Astrocyte of the cerebellum (primary cell): ENCODE measurements at regions not wholly inside any gene's neighbourhood (a gene's known extent, or its start where the extent isn't known, plus 50 kb on each side); places are given as distances from the start of the nearest gene placed in this dataset.

ENCODE experiments used
- DNase-seq: peaks from one replicate; pipeline ENCODE4 v3.0.0-alpha.2; 2011; ENCODE audit warnings: low read depth
- H3K4me3 ChIP-seq: 2 replicates; pipeline ENCODE4 v1.5.1; 2011; ENCODE audit warnings: mild to moderate bottlenecking, low read depth, low read length, moderate library complexity
- in situ Hi-C: cut with HindIII; loops from 2 replicates; pipeline ENCODE4 v1.10.0; 2017; ENCODE audit warnings: low sequenced_read_pairs
- TF ChIP-seq, protein P1 (sequence below): IDR thresholded peaks from 2 replicates; pipeline ENCODE4 v1.5.1; 2012; ENCODE audit warnings: low read length, low read depth, moderate library complexity, mild to moderate bottlenecking; ENCODE audit errors: missing control alignments

DNA sequence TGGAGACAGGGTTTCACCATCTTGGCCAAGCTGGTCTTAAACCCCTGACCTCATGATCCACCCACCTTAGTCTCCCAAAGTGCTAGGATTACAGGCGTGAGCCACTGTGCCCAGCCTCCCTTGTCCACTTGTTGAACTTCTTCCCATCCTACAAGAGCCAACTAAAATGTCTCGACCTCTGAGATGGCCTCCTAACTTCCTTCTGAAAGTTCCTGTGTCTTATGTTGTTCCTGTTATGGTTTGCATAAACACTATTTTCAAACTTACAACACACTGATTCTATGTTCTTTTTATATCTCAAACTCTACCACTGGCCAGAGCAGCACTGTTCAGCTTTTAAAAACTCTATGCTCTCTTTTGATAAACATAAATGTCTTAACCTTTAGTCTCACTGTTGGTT lies 63.3 kb upstream of the UGP2 start:
- in situ Hi-C loops: no loop called here
- DNase-seq: no peak
- no peak overlapping the region for H3K4me3 ChIP-seq
- TF ChIP-seq, protein P1, sequence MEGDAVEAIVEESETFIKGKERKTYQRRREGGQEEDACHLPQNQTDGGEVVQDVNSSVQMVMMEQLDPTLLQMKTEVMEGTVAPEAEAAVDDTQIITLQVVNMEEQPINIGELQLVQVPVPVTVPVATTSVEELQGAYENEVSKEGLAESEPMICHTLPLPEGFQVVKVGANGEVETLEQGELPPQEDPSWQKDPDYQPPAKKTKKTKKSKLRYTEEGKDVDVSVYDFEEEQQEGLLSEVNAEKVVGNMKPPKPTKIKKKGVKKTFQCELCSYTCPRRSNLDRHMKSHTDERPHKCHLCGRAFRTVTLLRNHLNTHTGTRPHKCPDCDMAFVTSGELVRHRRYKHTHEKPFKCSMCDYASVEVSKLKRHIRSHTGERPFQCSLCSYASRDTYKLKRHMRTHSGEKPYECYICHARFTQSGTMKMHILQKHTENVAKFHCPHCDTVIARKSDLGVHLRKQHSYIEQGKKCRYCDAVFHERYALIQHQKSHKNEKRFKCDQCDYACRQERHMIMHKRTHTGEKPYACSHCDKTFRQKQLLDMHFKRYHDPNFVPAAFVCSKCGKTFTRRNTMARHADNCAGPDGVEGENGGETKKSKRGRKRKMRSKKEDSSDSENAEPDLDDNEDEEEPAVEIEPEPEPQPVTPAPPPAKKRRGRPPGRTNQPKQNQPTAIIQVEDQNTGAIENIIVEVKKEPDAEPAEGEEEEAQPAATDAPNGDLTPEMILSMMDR: no peak

DNA sequence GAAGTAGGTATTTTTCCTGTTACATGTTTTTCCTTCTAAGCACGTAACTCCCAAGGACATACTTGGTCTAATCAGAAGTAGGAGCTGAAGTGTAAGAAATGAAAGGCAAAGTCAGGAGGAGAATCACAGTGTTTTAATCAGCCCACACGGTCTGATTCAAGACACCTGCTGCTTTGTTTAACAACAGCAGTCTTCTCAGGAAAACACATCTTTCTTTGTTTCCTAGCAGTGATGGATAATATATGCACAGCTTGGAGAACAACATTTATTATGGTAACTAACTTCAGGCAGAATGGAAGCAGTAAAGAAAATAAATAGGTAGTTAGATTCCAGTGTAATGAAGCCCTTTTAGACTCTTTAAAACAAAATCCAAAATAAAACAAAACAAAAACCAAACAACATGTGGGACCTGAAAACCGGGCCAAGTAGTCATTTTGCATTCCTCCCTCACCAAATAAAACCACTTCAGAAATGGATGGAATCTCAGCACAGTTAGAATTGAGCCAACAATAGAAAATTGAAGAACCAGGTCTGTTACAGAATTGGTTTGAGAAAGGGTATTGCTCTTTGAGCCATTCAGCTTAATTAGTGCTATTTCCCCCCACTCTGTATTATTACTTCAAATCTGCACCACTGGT lies 61.1 kb upstream of the UGP2 start:
- TF ChIP-seq, protein P1: no peak
- H3K4me3 ChIP-seq: no peak overlapping the region
- DNase-seq: no peak
- in situ Hi-C loops: no loop called here

DNA sequence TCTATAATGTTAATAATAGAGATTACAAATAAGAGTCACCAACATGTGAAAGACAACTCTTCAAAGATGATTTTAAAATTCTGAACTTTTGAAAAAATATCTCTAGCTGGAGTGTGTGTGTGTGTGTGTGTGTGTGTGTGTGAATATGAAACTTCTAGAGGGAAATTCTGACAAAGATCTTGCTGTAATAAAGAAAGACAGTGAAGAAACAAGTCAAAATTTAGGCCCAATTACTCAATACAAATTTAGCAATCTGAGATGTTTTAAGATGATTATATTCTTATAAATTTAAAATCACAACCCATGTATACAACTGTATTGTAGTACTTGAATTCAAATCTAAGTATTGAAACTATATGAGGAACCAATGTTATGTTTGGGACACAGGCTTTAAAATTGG lies 57.2 kb upstream of the UGP2 start:
- no peak overlapping the region for H3K4me3 ChIP-seq
- TF ChIP-seq, protein P1: no peak
- DNase-seq: no peak
- in situ Hi-C loops: no loop called here

DNA sequence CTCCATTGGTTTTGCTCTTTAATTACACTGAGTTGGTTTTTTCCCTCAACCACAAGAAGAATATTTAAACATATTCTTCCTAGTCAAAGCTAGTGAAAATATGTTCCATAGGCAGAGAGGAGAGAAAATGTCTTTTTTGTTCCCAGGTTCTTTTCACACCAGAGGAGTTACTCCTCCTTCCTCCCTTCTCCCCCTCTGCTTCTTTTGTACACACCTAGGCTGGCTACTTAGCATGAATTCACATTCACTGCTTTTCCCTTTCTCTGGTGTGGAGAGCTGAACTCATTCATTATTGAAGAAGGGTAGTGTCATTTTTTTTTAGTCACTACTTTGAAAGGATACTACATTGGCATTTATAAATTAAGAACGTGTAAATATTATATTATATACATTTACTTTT lies 56.6 kb upstream of the UGP2 start:
- no peak for DNase-seq
- in situ Hi-C loops: no loop called here
- no peak overlapping the region for H3K4me3 ChIP-seq
- TF ChIP-seq, protein P1: no peak

DNA sequence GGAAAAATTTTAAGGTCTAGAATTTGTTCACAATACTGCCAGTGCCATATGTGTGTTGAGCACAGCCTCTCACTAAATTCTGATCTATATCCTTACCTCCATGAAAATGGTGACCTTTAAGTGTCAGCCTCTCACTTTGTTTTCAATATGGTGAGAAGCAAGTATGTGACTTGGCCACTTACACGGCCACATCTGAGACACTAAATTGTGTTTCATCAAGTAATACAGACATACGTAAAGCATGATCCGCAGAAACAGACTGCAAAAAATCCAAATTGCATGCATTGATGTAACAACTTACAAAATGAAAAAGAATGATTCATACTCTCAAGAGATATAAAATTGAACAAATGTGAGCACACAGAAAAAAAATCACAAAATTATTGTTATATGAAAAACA lies 55.2 kb upstream of the UGP2 start:
- TF ChIP-seq, protein P1: no peak
- in situ Hi-C loops: no loop called here
- no peak overlapping the region for H3K4me3 ChIP-seq
- no peak for DNase-seq

DNA sequence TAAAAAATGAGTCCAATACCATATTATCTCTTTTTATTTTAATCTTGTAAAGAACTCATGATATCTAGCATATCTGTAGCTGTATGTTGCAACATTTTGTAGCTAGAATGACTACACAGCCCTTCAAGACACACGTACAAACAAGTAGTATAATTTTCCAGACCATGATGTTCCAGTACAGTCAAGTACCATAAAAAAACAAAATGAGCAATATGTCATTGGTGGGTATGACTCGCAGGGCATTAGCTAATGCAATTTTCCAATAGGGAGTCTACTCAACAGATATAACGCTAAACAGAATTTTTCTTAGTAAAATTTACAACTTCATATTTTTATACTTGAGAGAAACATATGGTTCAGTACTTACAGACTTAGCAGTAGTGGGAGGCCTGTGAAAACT lies 53.6 kb upstream of the UGP2 start:
- DNase-seq: no peak

More for the DNA sequence above, 53.6 kb upstream of the UGP2 start:
- in situ Hi-C loops: no loop called here
- TF ChIP-seq, protein P1: no peak
- no peak overlapping the region for H3K4me3 ChIP-seq
